K562 (cell line): ENCODE measurements at regions not wholly inside any gene's neighbourhood (a gene's known extent, or its start where the extent isn't known, plus 50 kb on each side); places are given as distances from the start of the nearest gene placed in this dataset.

Experiments used
- EZH2 ChIP-seq: IDR thresholded peaks from 2 replicates; pipeline ENCODE4 v1.6.1; 2012; ENCODE audit warnings: low read depth, mild to moderate bottlenecking, inconsistent platforms, low read length, borderline replicate concordance
- GATA2 ChIP-seq: sonication (generic); formaldehyde crosslinking; IDR thresholded peaks from 2 replicates; pipeline ENCODE4 v1.4.0; 2020; ENCODE audit warnings: mild to moderate bottlenecking, missing genetic modification reagents
- NR2F6 ChIP-seq: fragments of 450-650 bp; formaldehyde crosslinking; IDR thresholded peaks from 2 replicates; pipeline ENCODE4 v1.4.0; 2020; ENCODE audit warnings: mild to moderate bottlenecking
- SUPT5H ChIP-seq: fragments of 450-650 bp; IDR thresholded peaks from 2 replicates; pipeline ENCODE4 v1.6.1; 2016
- TARDBP ChIP-seq: fragments of 450-650 bp; IDR thresholded peaks from 2 replicates; pipeline ENCODE4 v1.6.1; 2016
- TF ChIP-seq, protein P1 (sequence below): sonication (generic); formaldehyde crosslinking; IDR thresholded peaks from 2 replicates; pipeline ENCODE4 v1.8.1; 2023; ENCODE audit warnings: mild to moderate bottlenecking, missing genetic modification reagents

- TF ChIP-seq TARDBP: no peak
- TF ChIP-seq NR2F6 (CRISPR knock-in tag): no peak
- TF ChIP-seq EZH2: no peak
- no peak for TF ChIP-seq GATA2
- TF ChIP-seq, protein P1, sequence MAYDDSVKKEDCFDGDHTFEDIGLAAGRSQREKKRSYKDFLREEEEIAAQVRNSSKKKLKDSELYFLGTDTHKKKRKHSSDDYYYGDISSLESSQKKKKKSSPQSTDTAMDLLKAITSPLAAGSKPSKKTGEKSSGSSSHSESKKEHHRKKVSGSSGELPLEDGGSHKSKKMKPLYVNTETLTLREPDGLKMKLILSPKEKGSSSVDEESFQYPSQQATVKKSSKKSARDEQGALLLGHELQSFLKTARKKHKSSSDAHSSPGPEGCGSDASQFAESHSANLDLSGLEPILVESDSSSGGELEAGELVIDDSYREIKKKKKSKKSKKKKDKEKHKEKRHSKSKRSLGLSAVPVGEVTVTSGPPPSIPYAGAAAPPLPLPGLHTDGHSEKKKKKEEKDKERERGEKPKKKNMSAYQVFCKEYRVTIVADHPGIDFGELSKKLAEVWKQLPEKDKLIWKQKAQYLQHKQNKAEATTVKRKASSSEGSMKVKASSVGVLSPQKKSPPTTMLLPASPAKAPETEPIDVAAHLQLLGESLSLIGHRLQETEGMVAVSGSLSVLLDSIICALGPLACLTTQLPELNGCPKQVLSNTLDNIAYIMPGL (CRISPR knock-in tag): no peak
- TF ChIP-seq SUPT5H: no peak
Measured at GRCh38 chrX:31007321-31007720, 64.5 kb downstream of the FTHL17 start.
